Fibroblast of the conjunctiva (primary cell): ENCODE measurements at regions not wholly inside any gene's neighbourhood (a gene's known extent, or its start where the extent isn't known, plus 50 kb on each side); places are given as distances from the start of the nearest gene placed in this dataset.
"Not testable (repeated sequence)": the region's sequence is repeated elsewhere in the genome, so short reads cannot be mapped to it uniquely, and the experiment has no call there.

Source experiments
- DNase-seq: peaks from one replicate; pipeline ENCODE4 v3.0.0-alpha.2; 2010; ENCODE audit warnings: low read depth

GRCh38 chr1:203401199-203401877, 50.4 kb upstream of the FMOD start:
- DNase-seq = no peak

DNA sequence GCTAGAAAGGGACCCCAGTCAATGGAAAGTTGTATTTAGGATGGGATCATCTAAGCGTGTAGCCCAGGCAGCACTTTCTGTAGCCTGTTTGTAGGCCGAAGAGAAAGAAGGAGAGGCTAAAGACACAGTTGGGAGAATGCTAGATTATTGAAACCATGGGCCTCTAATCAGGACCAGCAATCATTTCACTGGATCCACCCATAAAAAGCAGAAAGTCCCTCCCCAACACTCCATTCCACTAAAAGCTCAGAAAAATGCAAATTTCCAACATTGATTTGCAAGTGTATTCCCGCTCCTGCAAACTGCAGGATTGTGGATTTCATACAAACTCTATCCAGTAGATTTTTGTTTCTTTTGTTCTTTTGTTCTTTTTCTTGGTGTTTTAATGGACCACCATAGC, 51.2 kb upstream of the FMOD start:
- no peak for DNase-seq

DNA sequence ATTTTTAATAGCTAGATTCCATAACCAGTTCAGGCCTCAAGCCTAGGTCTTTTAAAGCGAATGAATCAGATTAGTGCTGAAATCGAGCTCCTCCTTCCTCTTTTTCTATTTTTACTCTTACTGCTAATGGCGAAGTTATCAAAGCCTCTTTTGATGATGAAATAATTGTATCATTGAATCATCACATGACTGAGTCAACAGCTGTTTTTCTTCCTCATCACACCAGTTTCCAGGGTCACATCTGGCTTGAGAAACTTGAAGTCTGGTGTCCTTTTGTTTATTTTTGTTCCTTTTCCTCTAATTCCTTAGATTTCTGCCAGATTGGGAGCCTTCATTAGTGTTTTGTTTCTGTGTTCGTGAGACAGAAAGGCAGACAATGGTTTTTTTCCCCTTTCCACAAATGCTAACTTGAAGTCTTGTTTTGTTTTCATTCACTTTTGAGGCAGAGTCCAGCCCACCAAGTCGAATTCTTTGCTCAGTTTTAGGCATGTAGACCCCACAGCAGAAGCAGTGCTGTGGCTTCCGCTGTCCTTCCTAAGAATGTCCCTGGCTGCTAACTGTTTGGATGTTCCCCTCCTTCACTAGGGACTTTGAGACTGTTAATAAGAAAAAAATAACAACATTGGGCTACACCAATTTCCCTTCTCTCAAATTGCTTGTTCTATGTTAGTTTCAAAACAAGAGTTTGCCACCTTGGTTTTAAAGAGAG, 51.9 kb upstream of the FMOD start:
- DNase-seq = peak; percentile 84

GRCh38 chr1:203403586-203403985, 52.7 kb upstream of the FMOD start:
- no peak for DNase-seq

DNA sequence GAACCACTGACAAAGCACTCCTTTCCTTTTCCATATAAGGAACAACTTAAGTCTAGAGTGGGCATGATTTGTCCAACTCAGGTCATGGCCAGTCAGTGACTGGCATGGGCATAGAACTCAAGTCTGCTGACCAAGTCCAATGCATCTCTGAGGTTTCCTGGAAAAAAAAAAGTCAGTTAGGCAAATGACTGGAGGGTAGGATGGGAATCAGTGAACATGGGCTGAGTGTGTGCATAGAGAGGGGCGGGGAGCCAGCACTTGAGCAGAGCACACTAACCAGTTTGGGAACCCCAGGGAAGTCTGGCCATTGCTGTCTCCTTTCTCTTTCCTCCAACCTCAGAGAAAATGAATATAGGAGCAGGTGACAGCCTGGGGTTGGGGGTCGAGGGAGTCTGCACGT, 53.6 kb upstream of the FMOD start:
- DNase-seq = no peak

DNA sequence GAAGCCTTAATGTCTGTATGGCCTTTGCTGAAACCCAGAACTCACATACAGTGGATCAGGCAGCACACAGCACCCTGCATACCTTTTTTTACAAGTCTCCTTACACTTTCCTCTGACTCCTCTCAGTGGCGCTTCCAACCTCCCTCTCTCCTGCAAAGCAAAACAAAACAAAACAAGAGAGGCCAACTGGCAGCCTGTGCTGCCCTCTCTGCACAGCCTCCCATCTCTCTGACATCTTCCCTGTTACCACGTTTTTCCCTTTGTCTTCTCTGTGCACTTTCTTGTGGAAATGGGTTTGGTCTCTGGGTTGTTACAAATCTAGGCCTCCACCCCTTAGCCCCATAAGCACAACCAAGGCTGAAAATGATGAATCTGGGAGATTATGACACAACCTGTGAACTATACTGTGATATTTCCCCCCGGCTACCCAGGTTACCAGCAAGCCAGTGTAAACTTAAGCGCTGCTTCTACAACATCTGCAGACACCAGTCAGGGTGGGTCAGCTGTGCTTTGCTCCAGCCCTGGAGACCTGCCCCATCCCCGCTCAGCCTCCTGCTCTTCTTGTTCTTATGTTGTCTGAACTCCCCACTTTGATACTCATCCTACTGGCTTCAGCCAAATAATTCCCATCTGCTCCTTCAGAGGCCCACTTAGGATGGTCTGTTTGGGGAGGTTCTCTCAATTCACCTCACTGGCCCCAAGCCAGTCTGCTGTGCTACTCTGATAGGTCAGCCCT, 54.9 kb upstream of the FMOD start:
- DNase-seq = no peak

DNA sequence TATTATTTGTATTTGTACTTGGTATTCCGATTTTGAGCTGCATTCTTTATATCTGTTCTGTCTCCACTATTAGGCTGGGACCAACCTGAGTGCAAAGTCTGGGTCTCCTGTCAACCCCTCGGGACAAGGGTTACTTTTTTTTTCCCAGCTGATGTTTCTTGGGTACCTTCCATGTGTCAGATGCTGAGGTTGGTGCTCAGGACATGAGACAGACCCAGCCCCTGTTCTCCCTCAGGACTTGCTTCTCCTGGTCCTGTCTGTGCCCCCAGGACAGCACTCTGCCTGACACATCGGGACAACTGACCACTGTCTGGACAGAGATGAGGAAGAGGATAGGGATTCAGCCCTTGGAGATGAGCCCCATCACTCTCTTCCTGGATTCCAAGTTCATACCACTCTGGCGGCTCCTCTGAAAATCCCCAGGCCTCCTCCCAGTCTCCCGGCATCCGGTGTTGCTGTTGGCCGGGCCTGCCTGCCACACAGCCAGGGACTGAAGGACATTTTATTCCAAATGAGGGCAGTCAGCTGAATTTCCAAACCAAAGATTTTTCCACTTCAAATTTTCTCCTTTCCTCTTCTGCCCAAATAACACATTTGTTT, 55.6 kb upstream of the FMOD start:
- DNase-seq = no peak

GRCh38 chr1:203407296-203407695, 56.4 kb upstream of the FMOD start:
- DNase-seq = no peak

DNA sequence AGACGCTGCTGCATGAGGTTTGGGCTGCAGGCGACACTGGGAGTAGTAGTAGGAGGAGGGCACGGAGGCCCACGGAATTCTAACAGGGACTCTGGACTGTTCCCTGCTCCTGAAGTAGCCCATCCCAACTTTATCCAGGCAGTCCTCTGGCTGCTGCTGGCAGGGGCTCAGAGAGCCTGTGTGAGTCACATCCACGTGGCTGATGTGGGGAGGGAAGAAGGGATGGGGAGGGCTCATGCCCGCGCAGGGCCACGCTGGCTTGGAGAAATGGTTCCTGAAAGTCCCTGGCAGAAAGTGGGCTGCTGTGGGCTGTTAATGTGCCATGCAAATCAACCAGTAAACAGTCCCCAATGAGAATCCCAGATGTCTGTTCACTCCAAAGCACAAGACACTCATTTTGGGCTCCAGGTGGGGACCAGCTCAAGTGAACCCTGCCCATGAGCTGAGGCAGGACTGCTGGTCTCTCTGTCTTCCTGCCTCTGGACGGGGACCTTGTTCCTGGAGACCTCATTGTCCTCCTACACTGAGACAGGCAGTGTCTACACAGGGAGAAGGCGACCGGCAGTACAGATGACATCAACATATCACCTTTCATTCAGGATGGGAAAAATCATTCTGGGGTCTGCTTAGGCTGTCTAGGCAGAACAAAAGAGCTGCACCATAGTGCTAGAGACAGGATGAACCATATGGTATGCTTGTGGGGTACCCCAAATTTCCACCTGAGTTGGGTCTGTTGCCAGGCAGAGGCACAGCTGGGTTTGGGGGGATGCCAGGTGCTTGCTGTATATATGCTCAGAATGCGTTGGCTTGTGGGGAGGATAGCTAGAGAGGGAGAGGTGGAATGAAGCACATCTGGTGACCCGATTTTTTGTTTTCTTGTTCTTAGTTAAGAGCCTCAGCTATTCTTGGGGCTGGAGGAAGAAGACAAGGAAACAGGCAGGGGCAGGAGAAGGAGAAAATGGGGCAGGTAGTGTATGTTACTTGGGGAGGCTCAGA, 57.9 kb upstream of the FMOD start:
- peak; percentile 55 for DNase-seq

- DNase-seq = no peak
Measured at GRCh38 chr1:203410182-203410900, 59.4 kb upstream of the FMOD start.

DNA sequence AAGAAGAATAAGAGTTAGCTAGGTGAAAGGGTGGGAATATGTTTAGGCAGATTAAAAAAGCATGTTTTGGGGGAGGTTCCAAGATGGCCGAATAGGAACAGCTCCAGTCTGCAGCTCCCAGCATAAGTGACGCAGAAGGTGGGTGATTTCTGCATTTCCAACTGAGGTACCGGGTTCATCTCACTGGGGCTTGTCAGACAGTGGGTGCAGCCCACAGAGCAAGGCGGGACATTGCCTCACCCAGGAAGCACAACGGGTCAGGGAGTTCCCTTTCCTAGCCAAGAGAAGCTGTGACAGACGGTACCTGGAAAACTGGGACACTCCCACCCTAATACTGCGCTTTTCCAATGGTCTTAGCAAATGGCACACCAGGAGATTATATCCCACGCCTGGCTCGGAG, 60.5 kb upstream of the FMOD start:
- DNase-seq = not testable (repeated sequence)

- no peak for DNase-seq
Measured at GRCh38 chr1:203419558-203419957, 56.0 kb upstream of the PRELP start.

GRCh38 chr1:203420263-203420662, 55.3 kb upstream of the PRELP start:
- DNase-seq = no peak

- no peak for DNase-seq
Measured at GRCh38 chr1:203421246-203421645, 54.4 kb upstream of the PRELP start.

DNA sequence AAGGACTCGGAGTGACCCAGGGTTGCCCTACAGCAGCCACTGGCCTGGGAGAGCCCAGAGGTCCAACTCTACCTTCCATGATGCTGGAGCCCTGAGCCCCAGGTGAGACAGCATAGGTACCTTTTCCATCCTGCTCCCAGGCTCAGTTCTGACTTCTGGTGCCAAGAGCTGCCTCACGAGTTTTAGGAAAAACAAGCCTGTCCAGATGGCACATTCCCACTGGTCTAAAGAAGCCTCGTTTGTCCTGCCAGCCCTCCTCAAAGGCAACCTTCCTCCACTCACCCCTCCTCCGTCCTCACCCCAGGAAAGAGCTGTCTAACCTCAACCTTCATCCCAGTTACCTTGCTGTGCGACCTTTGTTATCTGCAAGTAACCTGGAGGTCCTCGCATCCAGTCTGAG, 53.5 kb upstream of the PRELP start:
- no peak for DNase-seq

DNA sequence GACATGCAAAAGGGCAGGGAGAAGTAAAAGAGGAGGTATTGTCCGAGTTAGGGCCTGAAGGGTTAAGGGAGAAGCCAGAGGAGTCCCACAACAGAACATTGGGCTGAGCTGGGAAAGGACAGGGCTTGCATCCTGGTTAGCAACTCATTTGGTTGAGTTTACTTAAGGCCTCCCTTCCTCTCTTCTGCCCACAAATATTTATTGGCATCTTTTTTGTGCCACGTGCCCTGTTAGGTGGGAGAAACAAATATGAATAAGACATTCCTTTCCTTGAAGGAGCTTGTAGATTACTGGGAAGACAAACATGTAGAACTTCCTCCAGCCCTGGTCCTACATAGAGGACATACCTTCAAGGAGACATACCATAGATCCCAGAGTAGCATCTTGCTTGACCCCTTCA, 53.0 kb upstream of the PRELP start:
- no peak for DNase-seq

DNA sequence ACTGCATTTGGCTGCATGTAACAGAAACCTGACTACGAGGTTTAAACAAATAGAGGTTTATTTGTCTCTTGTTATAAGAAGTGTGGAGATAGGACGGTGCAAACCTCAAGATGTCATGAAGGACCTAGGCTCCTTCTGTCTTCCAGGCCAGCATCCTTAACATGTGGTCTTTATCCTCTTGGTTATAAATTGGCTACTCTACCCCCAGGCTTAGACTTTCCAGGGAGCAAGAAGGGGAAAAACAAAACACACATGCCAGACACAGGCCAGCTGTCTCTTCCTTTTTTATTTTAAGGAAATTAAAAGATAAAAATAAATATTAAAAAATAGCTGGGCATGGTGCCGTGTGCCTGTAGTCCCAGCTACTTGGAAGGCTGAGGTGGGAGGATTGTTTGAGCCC, 51.3 kb upstream of the PRELP start:
- DNase-seq = no peak

DNA sequence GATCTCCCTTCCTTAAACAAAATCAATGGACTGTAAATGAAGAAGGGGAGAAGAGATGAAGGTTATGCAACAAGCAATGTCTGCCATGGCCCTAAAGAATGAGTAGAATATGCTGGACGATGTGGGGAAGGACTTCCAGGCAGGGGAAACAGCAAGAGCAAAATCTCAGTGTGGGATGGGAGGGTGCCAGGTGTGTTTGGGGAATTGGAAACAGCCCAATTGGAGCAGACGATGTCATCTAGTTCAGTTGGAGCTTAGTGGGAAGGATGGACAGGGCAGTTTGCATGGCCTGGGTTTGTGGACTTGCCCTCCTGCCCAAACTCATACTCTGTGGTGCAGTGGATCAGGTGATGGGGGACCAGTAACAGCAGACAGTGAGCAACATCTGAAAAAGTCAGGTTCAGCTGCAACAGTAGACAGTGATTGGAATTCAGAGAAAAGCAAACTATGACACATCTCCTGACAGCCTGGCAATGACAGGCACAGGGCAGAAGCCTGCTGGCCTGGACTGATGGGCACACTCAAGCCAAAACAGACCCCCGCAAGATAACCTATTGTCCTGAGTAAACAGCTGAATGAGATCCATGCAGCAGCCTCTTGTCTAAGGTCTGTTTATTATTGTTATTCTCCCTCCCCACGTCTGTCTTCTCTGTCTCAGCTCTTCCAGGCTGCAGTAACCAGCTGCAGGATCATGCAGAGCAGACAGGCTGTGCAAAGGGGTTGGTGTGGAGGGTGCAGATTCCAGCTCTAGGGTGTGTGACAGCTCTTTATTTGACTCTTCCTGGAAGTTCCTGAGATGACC, 50.5 kb upstream of the PRELP start:
- no peak for DNase-seq

GRCh38 chr1:203425663-203425975, 50.0 kb upstream of the PRELP start:
- DNase-seq = no peak
